DND-41 (cell line): ENCODE measurements at regions not wholly inside any gene's neighbourhood (a gene's known extent, or its start where the extent isn't known, plus 50 kb on each side); places are given as distances from the start of the nearest gene placed in this dataset.

ENCODE experiments used
- EZH2 ChIP-seq: IDR thresholded peaks from 3 replicates; pipeline ENCODE4 v1.6.1; 2012; ENCODE audit warnings: borderline replicate concordance, low read depth, mild to moderate bottlenecking, moderate library complexity, low read length, inconsistent platforms; ENCODE audit not compliant: severe bottlenecking
- TF ChIP-seq, protein P1 (sequence below): IDR thresholded peaks from 2 replicates; pipeline ENCODE4 v1.5.1; 2012; ENCODE audit warnings: borderline replicate concordance, low read length, moderate library complexity, mild to moderate bottlenecking; ENCODE audit not compliant: poor library complexity, severe bottlenecking; ENCODE audit errors: extremely low read depth

DNA sequence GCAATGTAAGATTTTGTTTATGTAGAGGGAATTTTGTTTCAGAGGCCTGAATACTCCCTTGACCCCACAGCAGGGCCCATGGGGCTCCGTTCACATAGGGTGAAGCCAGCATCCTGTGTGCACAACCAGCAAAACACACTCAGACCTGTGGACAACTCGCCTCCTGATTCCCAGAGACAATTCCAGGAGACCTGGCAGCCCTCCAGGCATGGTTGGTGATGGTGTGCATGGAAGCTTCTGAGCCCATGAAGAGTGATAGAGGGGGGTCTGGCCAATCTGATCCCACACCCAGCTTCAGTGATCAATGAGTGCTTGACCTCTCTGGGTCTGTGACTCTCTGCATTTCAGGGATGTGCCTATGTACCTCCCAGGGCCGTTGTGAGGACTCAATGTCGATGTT lies 91.0 kb upstream of the RAB6C start:
- TF ChIP-seq, protein P1, sequence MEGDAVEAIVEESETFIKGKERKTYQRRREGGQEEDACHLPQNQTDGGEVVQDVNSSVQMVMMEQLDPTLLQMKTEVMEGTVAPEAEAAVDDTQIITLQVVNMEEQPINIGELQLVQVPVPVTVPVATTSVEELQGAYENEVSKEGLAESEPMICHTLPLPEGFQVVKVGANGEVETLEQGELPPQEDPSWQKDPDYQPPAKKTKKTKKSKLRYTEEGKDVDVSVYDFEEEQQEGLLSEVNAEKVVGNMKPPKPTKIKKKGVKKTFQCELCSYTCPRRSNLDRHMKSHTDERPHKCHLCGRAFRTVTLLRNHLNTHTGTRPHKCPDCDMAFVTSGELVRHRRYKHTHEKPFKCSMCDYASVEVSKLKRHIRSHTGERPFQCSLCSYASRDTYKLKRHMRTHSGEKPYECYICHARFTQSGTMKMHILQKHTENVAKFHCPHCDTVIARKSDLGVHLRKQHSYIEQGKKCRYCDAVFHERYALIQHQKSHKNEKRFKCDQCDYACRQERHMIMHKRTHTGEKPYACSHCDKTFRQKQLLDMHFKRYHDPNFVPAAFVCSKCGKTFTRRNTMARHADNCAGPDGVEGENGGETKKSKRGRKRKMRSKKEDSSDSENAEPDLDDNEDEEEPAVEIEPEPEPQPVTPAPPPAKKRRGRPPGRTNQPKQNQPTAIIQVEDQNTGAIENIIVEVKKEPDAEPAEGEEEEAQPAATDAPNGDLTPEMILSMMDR: no peak
- no peak for TF ChIP-seq EZH2
